Neural progenitor cell (in vitro differentiated cells): ENCODE measurements at regions not wholly inside any gene's neighbourhood (a gene's known extent, or its start where the extent isn't known, plus 50 kb on each side); places are given as distances from the start of the nearest gene placed in this dataset.

Experiments used
- DNase-seq: peaks from one replicate; pipeline ENCODE4 v3.0.0-alpha.2; 2016; ENCODE audit warnings: low spot score
- H2AFZ ChIP-seq: fragments of 200-600 bp; sonication (generic); replicated peaks from 2 replicates; pipeline ENCODE4 v1.6.1; 2016; ENCODE audit warnings: antibody characterized with exemption
- H3F3A ChIP-seq: fragments of 200-600 bp; sonication (generic); 2 replicates; pipeline ENCODE4 v1.6.1; 2016; ENCODE audit warnings: antibody characterized with exemption, low read depth
- H3K27ac ChIP-seq: fragments of 200-600 bp; sonication (generic); 2 replicates; pipeline ENCODE4 v1.5.1; 2016; ENCODE audit warnings: mild to moderate bottlenecking
- H3K27me3 ChIP-seq: fragments of 200-600 bp; sonication (generic); 2 replicates; pipeline ENCODE4 v1.6.1; 2016; ENCODE audit warnings: mild to moderate bottlenecking, moderate library complexity
- H3K36me3 ChIP-seq: fragments of 200-600 bp; sonication (generic); 2 replicates; pipeline ENCODE4 v1.5.1; 2016
- H3K4me1 ChIP-seq: fragments of 200-600 bp; sonication (generic); 2 replicates; pipeline ENCODE4 v1.6.1; 2016; ENCODE audit warnings: mixed run types
- H3K4me2 ChIP-seq: fragments of 200-600 bp; sonication (generic); 2 replicates; pipeline ENCODE4 v1.6.1; 2016
- H3K4me3 ChIP-seq: fragments of 200-600 bp; sonication (generic); 2 replicates; pipeline ENCODE4 v1.5.1; 2016
- H3K79me2 ChIP-seq: fragments of 200-600 bp; sonication (generic); 2 replicates; pipeline ENCODE4 v1.6.1; 2016; ENCODE audit warnings: low read depth
- H3K9ac ChIP-seq: fragments of 200-600 bp; sonication (generic); 2 replicates; pipeline ENCODE4 v1.6.1; 2016
- H3K9me3 ChIP-seq: fragments of 200-600 bp; sonication (generic); 2 replicates; pipeline ENCODE4 v1.5.1; 2016; ENCODE audit warnings: low read depth
- H4K20me1 ChIP-seq: fragments of 200-600 bp; sonication (generic); 2 replicates; pipeline ENCODE4 v1.6.1; 2016; ENCODE audit warnings: low read depth
- H3K27ac Mint-ChIP-seq: 3 replicates; pipeline ENCODE4 v1.8.0; 2021; ENCODE audit warnings: mixed read lengths
- H3K27me3 Mint-ChIP-seq: 2 replicates; pipeline ENCODE4 v1.8.0; 2022; ENCODE audit warnings: low read depth, mild to moderate bottlenecking, inconsistent platforms, moderate library complexity, mixed read lengths; ENCODE audit not compliant: insufficient read depth
- H3K36me3 Mint-ChIP-seq: 3 replicates; pipeline ENCODE4 v1.8.0; 2021; ENCODE audit warnings: mixed read lengths
- H3K4me1 Mint-ChIP-seq: 3 replicates; pipeline ENCODE4 v1.8.0; 2021; ENCODE audit warnings: mixed read lengths
- H3K4me3 Mint-ChIP-seq: 3 replicates; pipeline ENCODE4 v1.8.0; 2021; ENCODE audit warnings: mild to moderate bottlenecking, moderate library complexity, mixed read lengths
- H3K9me3 Mint-ChIP-seq: 3 replicates; pipeline ENCODE4 v1.8.0; 2020; ENCODE audit warnings: mixed read lengths
- EZH2 ChIP-seq: fragments of 200-600 bp; sonication (generic); IDR thresholded peaks from 2 replicates; pipeline ENCODE4 v1.6.1; 2017; ENCODE audit warnings: antibody characterized with exemption, mild to moderate bottlenecking, moderate library complexity
- EZH2phosphoT487 ChIP-seq: fragments of 200-600 bp; sonication (generic); IDR thresholded peaks from 2 replicates; pipeline ENCODE4 v1.6.1; 2017; ENCODE audit warnings: antibody characterized with exemption
- TF ChIP-seq, protein P1 (sequence below): fragments of 200-600 bp; sonication (generic); IDR thresholded peaks from 2 replicates; pipeline ENCODE4 v1.5.1; 2017; ENCODE audit warnings: antibody characterized with exemption, mild to moderate bottlenecking

DNA sequence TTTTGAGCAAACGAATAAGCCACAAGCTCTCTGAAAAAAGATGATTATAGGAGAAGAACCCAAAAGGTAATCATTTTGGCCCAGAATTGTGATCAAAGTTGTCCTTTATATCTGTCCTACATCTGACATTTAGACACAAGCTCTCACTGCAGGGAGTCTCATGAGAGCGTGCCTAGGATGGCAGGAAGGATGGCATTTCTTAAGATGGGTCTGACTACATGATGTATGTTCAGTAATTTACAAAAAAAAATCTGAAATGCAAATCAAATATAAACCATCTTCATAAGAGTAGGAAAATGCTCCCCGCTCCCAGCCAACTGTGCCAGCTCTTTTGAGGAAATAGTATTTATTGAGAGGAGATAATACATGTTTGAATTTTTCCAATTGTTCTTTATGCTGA lies 81.0 kb upstream of the MBNL2 start:
- H3K27me3 ChIP-seq: peaks cover 9% of the 10 kb centered on the region
- no peak overlapping the region for H3K4me3 Mint-ChIP-seq
- no peaks in the 10 kb centered on the region for H4K20me1 ChIP-seq
- TF ChIP-seq, protein P1, sequence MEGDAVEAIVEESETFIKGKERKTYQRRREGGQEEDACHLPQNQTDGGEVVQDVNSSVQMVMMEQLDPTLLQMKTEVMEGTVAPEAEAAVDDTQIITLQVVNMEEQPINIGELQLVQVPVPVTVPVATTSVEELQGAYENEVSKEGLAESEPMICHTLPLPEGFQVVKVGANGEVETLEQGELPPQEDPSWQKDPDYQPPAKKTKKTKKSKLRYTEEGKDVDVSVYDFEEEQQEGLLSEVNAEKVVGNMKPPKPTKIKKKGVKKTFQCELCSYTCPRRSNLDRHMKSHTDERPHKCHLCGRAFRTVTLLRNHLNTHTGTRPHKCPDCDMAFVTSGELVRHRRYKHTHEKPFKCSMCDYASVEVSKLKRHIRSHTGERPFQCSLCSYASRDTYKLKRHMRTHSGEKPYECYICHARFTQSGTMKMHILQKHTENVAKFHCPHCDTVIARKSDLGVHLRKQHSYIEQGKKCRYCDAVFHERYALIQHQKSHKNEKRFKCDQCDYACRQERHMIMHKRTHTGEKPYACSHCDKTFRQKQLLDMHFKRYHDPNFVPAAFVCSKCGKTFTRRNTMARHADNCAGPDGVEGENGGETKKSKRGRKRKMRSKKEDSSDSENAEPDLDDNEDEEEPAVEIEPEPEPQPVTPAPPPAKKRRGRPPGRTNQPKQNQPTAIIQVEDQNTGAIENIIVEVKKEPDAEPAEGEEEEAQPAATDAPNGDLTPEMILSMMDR: no peak
- TF ChIP-seq EZH2: no peak
- no peak for TF ChIP-seq EZH2phosphoT487
- no peak for DNase-seq
- no peaks in the 10 kb centered on the region for H3K36me3 Mint-ChIP-seq
- H2AFZ ChIP-seq: no peak overlapping the region
- peaks cover 3% of the 10 kb centered on the region for H3K27me3 Mint-ChIP-seq
- H3K4me1 Mint-ChIP-seq: peaks cover 29% of the 10 kb centered on the region
- H3K9ac ChIP-seq: no peak overlapping the region
- H3K4me2 ChIP-seq: no peak overlapping the region
- no peaks in the 10 kb centered on the region for H3K36me3 ChIP-seq
- no peaks in the 10 kb centered on the region for H3K9me3 ChIP-seq
- H3K9me3 Mint-ChIP-seq: no peaks in the 10 kb centered on the region
- H3K27ac Mint-ChIP-seq: no peak overlapping the region
- no peaks in the 10 kb centered on the region for H3K79me2 ChIP-seq
- no peak overlapping the region for H3K27ac ChIP-seq
- no peaks in the 10 kb centered on the region for H3F3A ChIP-seq
- no peaks in the 10 kb centered on the region for H3K4me1 ChIP-seq
- H3K4me3 ChIP-seq: no peak overlapping the region

DNA sequence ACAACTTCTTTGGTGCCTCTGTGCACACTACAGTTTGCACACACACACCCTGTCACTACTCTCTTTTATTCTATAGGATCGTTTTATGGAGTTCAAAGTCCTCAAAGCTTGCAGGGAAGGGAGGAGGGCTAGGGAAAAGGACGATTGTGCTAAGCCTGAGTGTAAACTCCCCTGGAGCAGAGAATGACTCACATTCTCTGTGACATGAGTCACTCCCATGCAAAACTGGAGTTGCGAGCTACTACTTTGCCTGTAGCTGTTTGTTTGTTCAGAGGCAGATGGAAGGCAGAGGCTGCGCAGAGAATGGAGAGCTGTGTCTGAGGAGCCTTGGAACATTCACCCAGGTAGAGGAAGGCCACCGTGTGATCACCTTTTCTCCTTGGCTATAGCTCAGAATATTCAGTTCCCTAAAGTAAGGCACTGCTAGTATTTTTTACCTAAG lies 80.5 kb upstream of the MBNL2 start:
- no peak overlapping the region for H3K9ac ChIP-seq
- DNase-seq: peak; percentile 26
- Mint-ChIP-seq H3K4me1 (peaks cover 29% of the 10 kb centered on the region), H3K9me3 (no peaks in the 10 kb centered on the region), H3K4me3 (peak overlapping the region; percentile 7), H3K27me3 (peaks cover 3% of the 10 kb centered on the region), H3K27ac (peak overlapping the region; percentile 10), H3K36me3 (no peaks in the 10 kb centered on the region)
- H3K36me3 ChIP-seq: no peaks in the 10 kb centered on the region
- H3K79me2 ChIP-seq: no peaks in the 10 kb centered on the region
- H2AFZ ChIP-seq: no peak overlapping the region
- no peaks in the 10 kb centered on the region for H4K20me1 ChIP-seq
- TF ChIP-seq EZH2 (no peak), EZH2phosphoT487 (no peak)
- TF ChIP-seq, protein P1: no peak
- no peaks in the 10 kb centered on the region for H3F3A ChIP-seq
- no peak overlapping the region for H3K4me3 ChIP-seq
- peaks cover 9% of the 10 kb centered on the region for H3K27me3 ChIP-seq
- no peaks in the 10 kb centered on the region for H3K9me3 ChIP-seq
- no peak overlapping the region for H3K4me2 ChIP-seq
- no peaks in the 10 kb centered on the region for H3K4me1 ChIP-seq
- no peak overlapping the region for H3K27ac ChIP-seq

DNA sequence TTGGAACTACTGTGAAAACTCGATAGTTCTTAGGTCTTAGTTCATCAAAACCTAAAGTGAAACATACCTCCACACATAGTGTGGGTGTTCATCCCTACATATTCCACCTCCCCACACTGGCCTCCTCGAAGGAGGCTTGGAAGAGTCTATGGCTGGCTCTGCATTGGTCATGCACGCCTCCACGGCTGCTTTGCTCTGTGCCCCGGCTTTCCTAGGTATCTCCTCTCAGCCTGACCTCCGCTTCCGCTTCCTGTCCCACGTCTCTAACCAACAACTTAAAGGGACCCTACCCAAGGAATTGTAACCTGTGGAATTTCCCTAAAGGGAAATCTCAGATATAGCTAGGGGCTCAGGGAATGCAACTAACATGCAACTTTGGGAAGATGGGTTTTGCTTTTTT lies 79.7 kb upstream of the MBNL2 start:
- Histone ChIP-seq H3F3A (no peaks in the 10 kb centered on the region), H3K9ac (no peak overlapping the region), H3K4me1 (no peaks in the 10 kb centered on the region), H3K27me3 (peaks cover 9% of the 10 kb centered on the region), H3K4me2 (no peak overlapping the region), H3K4me3 (no peak overlapping the region), H3K27ac (no peak overlapping the region), H3K9me3 (no peaks in the 10 kb centered on the region), H4K20me1 (no peaks in the 10 kb centered on the region), H2AFZ (peak overlapping the region; percentile 28), H3K79me2 (no peaks in the 10 kb centered on the region), H3K36me3 (no peaks in the 10 kb centered on the region)
- H3K4me3 Mint-ChIP-seq: peak overlapping the region; percentile 16
- peaks cover 3% of the 10 kb centered on the region for H3K27me3 Mint-ChIP-seq
- peaks cover 29% of the 10 kb centered on the region for H3K4me1 Mint-ChIP-seq
- no peak overlapping the region for H3K27ac Mint-ChIP-seq
- DNase-seq: no peak
- no peaks in the 10 kb centered on the region for H3K36me3 Mint-ChIP-seq
- TF ChIP-seq EZH2phosphoT487: no peak
- TF ChIP-seq EZH2: no peak
- H3K9me3 Mint-ChIP-seq: no peaks in the 10 kb centered on the region

GRCh38 chr13:97145057-97145456 lies 77.1 kb upstream of the MBNL2 start:
- peaks cover 24% of the 10 kb centered on the region for H3K4me1 Mint-ChIP-seq
- H3K27ac Mint-ChIP-seq: no peak overlapping the region
- no peaks in the 10 kb centered on the region for H3K9me3 Mint-ChIP-seq
- H3K4me1 ChIP-seq: no peaks in the 10 kb centered on the region
- TF ChIP-seq EZH2 (no peak), EZH2phosphoT487 (no peak)
- TF ChIP-seq, protein P1: no peak
- H4K20me1 ChIP-seq: no peaks in the 10 kb centered on the region
- H3K4me3 Mint-ChIP-seq: no peak overlapping the region
- no peak overlapping the region for H3K4me3 ChIP-seq
- no peaks in the 10 kb centered on the region for H3K36me3 ChIP-seq
- no peaks in the 10 kb centered on the region for H3K36me3 Mint-ChIP-seq
- H3K4me2 ChIP-seq: no peak overlapping the region
- H2AFZ ChIP-seq: no peak overlapping the region
- H3K9ac ChIP-seq: no peak overlapping the region
- no peaks in the 10 kb centered on the region for H3K9me3 ChIP-seq
- no peak for DNase-seq
- H3F3A ChIP-seq: no peaks in the 10 kb centered on the region
- no peaks in the 10 kb centered on the region for H3K79me2 ChIP-seq
- peaks cover 9% of the 10 kb centered on the region for H3K27me3 ChIP-seq
- no peaks in the 10 kb centered on the region for H3K27me3 Mint-ChIP-seq
- no peak overlapping the region for H3K27ac ChIP-seq
